Adrenal gland (tissue), 9 donors: ENCODE measurements at regions not wholly inside any gene's neighbourhood (a gene's known extent, or its start where the extent isn't known, plus 50 kb on each side); places are given as distances from the start of the nearest gene placed in this dataset.

Source experiments
- DNase-seq, 7 donors: peaks; one replicate each; pipeline ENCODE4 v3.0.0-alpha.2; 2019 to 2020
- H3K27ac ChIP-seq, 5 donors: fragments of 200-600 bp; sonication (generic) in 4 of 5; 1 replicate in 3 of 5; 2 replicates in 2 of 5; pipeline versions ENCODE4 v1.5.1 to v1.8.0; 2016 to 2020; ENCODE audit warnings: mild to moderate bottlenecking in 1 of 5
- H3K27me3 ChIP-seq: fragments of 200-600 bp; 2 replicates; pipeline ENCODE4 v1.8.0; 2021
- H3K36me3 ChIP-seq, 2 donors: fragments of 200-600 bp; replicated peaks in 1 of 2; 1 replicate in 1 of 2; 2 replicates in 1 of 2; pipeline versions ENCODE4 v1.5.1 to v1.8.0; 2018 to 2022
- H3K4me1 ChIP-seq, 2 donors: fragments of 200-600 bp; replicated peaks in 1 of 2; 1 replicate in 1 of 2; 2 replicates in 1 of 2; pipeline versions ENCODE4 v1.5.1 to v1.8.0; 2018 to 2021
- H3K4me3 ChIP-seq, 4 donors: fragments of 200-600 bp; sonication (generic) in 3 of 4; one replicate each; pipeline ENCODE4 v1.5.1; 2016 to 2018
- H3K9me3 ChIP-seq, 3 donors: fragments of 200-600 bp; sonication (generic) in 1 of 3; replicated peaks in 1 of 3; 1 replicate in 2 of 3; 2 replicates in 1 of 3; pipeline versions ENCODE4 v1.5.1 to v1.8.0; 2016 to 2021
- POLR2A ChIP-seq, 2 donors: fragments of 450-650 bp; IDR thresholded peaks; one replicate each; pipeline ENCODE4 v1.6.1; 2017; ENCODE audit warnings: antibody characterized with exemption in 2 of 2, mild to moderate bottlenecking in 2 of 2, moderate library complexity in 1 of 2
- WGBS, 4 donors: extraction: QIAGEN DNeasy Blood & Tissue Kit in 2 of 4; methylation state at CpG; one replicate each; pipeline versions ENCODE4 v1.1.5 to v1.1.7; 2013 to 2017; 5-methylcytosine and 5-hydroxymethylcytosine counted together
- intact Hi-C, 2 donors: fragments of 100-400 bp; cut with DNase I; formaldehyde crosslinking; loops; one replicate each; pipeline versions ENCODE4 v1.14.1 to v1.15.0; 2022 to 2023
- TF ChIP-seq, protein P1 (sequence below), 6 experiments: fragments of 450-650 bp in 4 of 6; fragments of 200-600 bp in 2 of 6; sonication (generic) in 1 of 6; IDR thresholded peaks; 1 replicate in 5 of 6; 2 replicates in 1 of 6; pipeline versions ENCODE4 v1.5.1 to v1.8.0; 2016 to 2021; ENCODE audit warnings: antibody characterized with exemption in 6 of 6, mild to moderate bottlenecking in 2 of 6, moderate library complexity in 1 of 6
- donor health status: healthy with polysubstance abuse.
- donor health status: Bipolar disorder and iron deficiency.
- donor health status: DM: yes; HTN: yes; CAD: no.
- donor health status: DM: no; HTN: no; CAD: no.
- donor health status: DM: no; HTN: no; CAD: no.

DNA sequence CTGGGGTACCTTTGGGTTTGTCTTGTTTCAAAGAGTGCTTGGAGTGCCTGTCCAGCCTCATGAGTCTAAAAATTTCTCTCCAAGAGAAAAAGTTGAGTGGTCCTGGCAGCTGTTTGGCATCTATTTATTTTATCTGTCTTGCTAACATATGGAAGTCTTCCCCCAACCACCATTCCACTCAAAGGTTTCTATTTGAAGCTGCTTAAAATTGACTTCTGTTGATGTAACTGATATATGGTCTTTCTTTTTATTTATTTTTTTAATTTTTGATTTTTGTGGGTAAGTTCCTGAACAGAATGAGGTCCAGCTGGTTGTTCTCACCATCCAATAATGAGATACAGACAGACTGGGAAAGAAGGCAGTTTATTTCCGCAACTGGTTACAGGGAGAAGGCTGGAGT is 178.7 kb upstream of the SGCD start:
- H3K9me3 ChIP-seq, result no peaks in the 10 kb centered on the region
- no peak for TF ChIP-seq POLR2A (IDR thresholded peaks at IDR 0.05)
- TF ChIP-seq, protein P1, sequence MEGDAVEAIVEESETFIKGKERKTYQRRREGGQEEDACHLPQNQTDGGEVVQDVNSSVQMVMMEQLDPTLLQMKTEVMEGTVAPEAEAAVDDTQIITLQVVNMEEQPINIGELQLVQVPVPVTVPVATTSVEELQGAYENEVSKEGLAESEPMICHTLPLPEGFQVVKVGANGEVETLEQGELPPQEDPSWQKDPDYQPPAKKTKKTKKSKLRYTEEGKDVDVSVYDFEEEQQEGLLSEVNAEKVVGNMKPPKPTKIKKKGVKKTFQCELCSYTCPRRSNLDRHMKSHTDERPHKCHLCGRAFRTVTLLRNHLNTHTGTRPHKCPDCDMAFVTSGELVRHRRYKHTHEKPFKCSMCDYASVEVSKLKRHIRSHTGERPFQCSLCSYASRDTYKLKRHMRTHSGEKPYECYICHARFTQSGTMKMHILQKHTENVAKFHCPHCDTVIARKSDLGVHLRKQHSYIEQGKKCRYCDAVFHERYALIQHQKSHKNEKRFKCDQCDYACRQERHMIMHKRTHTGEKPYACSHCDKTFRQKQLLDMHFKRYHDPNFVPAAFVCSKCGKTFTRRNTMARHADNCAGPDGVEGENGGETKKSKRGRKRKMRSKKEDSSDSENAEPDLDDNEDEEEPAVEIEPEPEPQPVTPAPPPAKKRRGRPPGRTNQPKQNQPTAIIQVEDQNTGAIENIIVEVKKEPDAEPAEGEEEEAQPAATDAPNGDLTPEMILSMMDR (IDR thresholded peaks at IDR 0.05), result no peak
- no peak overlapping the region for H3K27ac ChIP-seq
- H3K4me3 ChIP-seq, result no peak overlapping the region
- H3K27me3 ChIP-seq, result no peaks in the 10 kb centered on the region
- no peaks in the 10 kb centered on the region for H3K36me3 ChIP-seq
- 65 to 97% (median 87%) methylated on average over 1 of the region's 1 CpG for WGBS, 4 donors
- no peaks in the 10 kb centered on the region for H3K4me1 ChIP-seq
- DNase-seq, result no peak
- intact Hi-C loops, result no loop called here

DNA sequence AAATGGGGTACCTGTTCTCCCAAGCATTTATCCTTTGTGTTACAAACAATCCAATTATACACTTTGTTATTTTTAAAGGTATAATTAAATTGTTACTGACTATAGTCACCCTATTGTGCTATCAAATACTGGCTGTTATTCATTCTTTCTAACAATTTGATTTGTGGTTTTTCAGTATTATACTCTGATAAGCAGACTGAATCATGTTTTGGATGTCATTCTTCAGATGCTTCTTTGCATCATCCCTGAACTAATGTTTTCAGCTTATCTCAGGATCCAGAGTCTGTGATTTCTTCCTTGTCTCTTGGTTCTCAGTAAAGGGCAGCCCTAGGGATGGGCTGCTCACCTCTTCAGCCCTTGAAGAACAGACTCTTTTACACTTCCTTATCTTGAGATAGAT is 177.8 kb upstream of the SGCD start:
- no peaks in the 10 kb centered on the region for H3K27me3 ChIP-seq
- no peak overlapping the region for H3K27ac ChIP-seq
- no peak for TF ChIP-seq POLR2A (IDR thresholded peaks at IDR 0.05)
- TF ChIP-seq, protein P1 (IDR thresholded peaks at IDR 0.05), result no peak
- H3K9me3 ChIP-seq, result no peaks in the 10 kb centered on the region
- no peak for DNase-seq
- intact Hi-C loops, result no loop called here
- H3K36me3 ChIP-seq, result no peaks in the 10 kb centered on the region
- no peak overlapping the region for H3K4me3 ChIP-seq
- H3K4me1 ChIP-seq, result no peaks in the 10 kb centered on the region

DNA sequence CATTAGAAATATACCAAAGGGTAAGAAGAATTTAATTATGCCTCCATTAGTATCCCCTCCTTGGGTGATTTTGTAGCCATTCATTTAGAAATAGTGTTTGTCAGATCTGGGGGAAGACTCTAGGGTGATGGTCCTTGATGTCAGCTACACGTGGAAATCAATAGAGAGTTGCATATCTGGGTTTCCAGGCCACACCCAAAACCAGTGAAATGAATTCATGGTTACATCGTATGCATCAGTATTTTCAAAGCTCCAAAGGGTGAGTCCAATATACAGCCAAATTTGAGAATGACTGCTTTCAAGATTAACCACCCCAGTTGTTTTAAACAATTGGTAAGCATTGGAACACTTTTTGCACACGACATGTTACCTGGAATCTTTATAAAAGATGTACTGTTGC is 173.4 kb upstream of the SGCD start:
- DNase-seq, result no peak
- no peak for TF ChIP-seq POLR2A (IDR thresholded peaks at IDR 0.05)
- TF ChIP-seq, protein P1 (IDR thresholded peaks at IDR 0.05), result no peak
- intact Hi-C loops, result no loop called here
- 54 to 81% (median 57%) methylated on average over 3 of the region's 3 CpGs for WGBS, 4 donors
- Histone ChIP-seq H3K27ac (no peak overlapping the region), H3K4me1 (no peaks in the 10 kb centered on the region), H3K4me3 (no peak overlapping the region), H3K27me3 (no peaks in the 10 kb centered on the region), H3K36me3 (no peaks in the 10 kb centered on the region), H3K9me3 (no peaks in the 10 kb centered on the region)

DNA sequence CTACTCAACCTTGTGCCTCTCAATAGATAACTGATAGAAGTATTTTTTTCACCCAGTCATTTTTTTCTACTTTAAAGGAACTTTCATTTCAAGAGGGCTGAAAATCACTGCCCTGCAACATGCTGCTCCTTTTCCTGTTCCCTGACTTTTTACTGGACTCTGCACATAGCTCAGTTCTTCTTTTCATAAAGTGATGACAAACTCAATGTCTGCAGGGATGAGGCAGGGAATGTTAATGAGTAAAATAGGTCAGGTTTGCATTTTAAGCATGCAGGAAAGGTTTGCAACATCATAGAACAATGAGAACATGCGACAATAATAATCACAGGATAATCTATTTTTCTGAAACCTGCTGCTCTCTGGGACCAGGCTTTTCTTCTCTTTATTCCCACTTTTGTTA is 172.2 kb upstream of the SGCD start:
- no peaks in the 10 kb centered on the region for H3K36me3 ChIP-seq
- no peak overlapping the region for H3K4me3 ChIP-seq
- no peak for DNase-seq
- H3K27me3 ChIP-seq, result no peaks in the 10 kb centered on the region
- TF ChIP-seq, protein P1 (IDR thresholded peaks at IDR 0.05), result no peak
- no peak for TF ChIP-seq POLR2A (IDR thresholded peaks at IDR 0.05)
- no peaks in the 10 kb centered on the region for H3K9me3 ChIP-seq
- H3K4me1 ChIP-seq, result no peaks in the 10 kb centered on the region
- no peak overlapping the region for H3K27ac ChIP-seq
- intact Hi-C loops, result no loop called here
- 88 to 95% (median 91%) methylated on average over 1 of the region's 1 CpG for WGBS, 4 donors
